ENCODE measurements at regions not wholly inside any gene's neighbourhood (a gene's known extent, or its start where the extent isn't known, plus 50 kb on each side); places are given as distances from the start of the nearest gene placed in this dataset.

DNA sequence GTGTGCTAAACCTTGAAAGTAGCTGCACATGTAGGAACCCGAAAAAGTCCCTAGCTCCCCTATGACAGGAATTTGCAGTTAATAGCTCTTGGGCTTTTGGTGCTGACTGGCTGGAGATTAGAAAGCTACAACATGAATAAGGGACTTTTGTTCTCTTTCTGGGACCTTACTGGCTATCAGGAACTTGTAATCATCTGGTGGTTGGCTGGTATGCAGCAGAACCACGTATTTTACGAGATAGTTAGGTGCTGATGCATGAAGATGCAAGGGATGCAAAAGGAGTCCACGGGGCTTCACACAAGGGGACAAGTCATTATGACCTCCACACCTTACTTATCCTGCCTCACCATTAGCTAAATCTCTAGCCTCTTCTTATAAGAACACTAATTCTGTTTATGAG is 190.2 kb upstream of the NRXN1 start (continued):
- TF ChIP-seq, protein P1, sequence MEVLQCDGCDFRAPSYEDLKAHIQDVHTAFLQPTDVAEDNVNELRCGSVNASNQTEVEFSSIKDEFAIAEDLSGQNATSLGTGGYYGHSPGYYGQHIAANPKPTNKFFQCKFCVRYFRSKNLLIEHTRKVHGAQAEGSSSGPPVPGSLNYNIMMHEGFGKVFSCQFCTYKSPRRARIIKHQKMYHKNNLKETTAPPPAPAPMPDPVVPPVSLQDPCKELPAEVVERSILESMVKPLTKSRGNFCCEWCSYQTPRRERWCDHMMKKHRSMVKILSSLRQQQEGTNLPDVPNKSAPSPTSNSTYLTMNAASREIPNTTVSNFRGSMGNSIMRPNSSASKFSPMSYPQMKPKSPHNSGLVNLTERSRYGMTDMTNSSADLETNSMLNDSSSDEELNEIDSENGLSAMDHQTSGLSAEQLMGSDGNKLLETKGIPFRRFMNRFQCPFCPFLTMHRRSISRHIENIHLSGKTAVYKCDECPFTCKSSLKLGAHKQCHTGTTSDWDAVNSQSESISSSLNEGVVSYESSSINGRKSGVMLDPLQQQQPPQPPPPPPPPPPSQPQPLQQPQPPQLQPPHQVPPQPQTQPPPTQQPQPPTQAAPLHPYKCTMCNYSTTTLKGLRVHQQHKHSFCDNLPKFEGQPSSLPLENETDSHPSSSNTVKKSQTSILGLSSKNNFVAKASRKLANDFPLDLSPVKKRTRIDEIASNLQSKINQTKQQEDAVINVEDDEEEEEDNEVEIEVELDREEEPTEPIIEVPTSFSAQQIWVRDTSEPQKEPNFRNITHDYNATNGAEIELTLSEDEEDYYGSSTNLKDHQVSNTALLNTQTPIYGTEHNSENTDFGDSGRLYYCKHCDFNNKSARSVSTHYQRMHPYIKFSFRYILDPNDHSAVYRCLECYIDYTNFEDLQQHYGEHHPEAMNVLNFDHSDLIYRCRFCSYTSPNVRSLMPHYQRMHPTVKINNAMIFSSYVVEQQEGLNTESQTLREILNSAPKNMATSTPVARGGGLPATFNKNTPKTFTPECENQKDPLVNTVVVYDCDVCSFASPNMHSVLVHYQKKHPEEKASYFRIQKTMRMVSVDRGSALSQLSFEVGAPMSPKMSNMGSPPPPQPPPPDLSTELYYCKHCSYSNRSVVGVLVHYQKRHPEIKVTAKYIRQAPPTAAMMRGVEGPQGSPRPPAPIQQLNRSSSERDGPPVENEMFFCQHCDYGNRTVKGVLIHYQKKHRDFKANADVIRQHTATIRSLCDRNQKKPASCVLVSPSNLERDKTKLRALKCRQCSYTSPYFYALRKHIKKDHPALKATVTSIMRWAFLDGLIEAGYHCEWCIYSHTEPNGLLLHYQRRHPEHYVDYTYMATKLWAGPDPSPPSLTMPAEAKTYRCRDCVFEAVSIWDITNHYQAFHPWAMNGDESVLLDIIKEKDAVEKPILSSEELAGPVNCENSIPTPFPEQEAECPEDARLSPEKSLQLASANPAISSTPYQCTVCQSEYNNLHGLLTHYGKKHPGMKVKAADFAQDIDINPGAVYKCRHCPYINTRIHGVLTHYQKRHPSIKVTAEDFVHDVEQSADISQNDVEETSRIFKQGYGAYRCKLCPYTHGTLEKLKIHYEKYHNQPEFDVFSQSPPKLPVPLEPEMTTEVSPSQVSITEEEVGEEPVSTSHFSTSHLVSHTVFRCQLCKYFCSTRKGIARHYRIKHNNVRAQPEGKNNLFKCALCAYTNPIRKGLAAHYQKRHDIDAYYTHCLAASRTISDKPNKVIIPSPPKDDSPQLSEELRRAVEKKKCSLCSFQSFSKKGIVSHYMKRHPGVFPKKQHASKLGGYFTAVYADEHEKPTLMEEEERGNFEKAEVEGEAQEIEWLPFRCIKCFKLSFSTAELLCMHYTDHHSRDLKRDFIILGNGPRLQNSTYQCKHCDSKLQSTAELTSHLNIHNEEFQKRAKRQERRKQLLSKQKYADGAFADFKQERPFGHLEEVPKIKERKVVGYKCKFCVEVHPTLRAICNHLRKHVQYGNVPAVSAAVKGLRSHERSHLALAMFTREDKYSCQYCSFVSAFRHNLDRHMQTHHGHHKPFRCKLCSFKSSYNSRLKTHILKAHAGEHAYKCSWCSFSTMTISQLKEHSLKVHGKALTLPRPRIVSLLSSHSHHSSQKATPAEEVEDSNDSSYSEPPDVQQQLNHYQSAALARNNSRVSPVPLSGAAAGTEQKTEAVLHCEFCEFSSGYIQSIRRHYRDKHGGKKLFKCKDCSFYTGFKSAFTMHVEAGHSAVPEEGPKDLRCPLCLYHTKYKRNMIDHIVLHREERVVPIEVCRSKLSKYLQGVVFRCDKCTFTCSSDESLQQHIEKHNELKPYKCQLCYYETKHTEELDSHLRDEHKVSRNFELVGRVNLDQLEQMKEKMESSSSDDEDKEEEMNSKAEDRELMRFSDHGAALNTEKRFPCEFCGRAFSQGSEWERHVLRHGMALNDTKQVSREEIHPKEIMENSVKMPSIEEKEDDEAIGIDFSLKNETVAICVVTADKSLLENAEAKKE (CRISPR knock-in tag; IDR thresholded peaks at IDR 0.05): no peak

DNA sequence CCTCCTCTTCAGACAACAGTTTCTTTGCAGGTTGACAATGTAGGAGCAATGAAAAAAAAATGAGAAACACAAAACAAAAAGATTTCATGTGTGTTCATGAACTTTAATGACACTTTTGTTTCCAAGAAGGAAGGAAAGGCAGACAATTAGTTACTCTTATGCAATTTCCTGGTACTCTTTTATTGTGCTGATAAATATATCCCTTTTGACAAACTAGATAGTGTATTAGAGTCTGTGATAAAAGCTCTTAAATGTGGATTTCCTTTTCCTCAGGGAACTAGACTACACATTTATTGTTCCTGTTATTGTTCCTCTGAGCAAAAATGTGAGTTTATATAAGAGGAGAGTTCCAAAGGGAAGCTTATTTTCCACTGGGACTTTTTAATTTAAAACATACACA is 188.7 kb upstream of the NRXN1 start:
- TF ChIP-seq STAT1 (IDR thresholded peaks at IDR 0.05; ENCODE audit: unreplicated experiment): no peak
- TF ChIP-seq POLR2AphosphoS5 (IDR thresholded peaks at IDR 0.05; ENCODE audit: low read depth): no peak
- TF ChIP-seq, protein P2, sequence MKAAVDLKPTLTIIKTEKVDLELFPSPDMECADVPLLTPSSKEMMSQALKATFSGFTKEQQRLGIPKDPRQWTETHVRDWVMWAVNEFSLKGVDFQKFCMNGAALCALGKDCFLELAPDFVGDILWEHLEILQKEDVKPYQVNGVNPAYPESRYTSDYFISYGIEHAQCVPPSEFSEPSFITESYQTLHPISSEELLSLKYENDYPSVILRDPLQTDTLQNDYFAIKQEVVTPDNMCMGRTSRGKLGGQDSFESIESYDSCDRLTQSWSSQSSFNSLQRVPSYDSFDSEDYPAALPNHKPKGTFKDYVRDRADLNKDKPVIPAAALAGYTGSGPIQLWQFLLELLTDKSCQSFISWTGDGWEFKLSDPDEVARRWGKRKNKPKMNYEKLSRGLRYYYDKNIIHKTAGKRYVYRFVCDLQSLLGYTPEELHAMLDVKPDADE (IDR thresholded peaks at IDR 0.05): no peak
- TF ChIP-seq, protein P1 (CRISPR knock-in tag; IDR thresholded peaks at IDR 0.05): no peak
- TF ChIP-seq ZNF331 (CRISPR knock-in tag; IDR thresholded peaks at IDR 0.05; ENCODE audit: low read depth): no peak
- H3K27ac Mint-ChIP-seq: no peak overlapping the region
- no peaks in the 10 kb centered on the region for H3K9me3 Mint-ChIP-seq
- no peaks in the 10 kb centered on the region for H3K79me2 ChIP-seq (replicated peaks; ENCODE audit: insufficient read depth)
- no peak overlapping the region for H3K4me3 ChIP-seq
- no peaks in the 10 kb centered on the region for H4K20me1 ChIP-seq (replicated peaks; ENCODE audit: insufficient read depth)
- no peaks in the 10 kb centered on the region for H3F3A ChIP-seq (replicated peaks; ENCODE audit: low read depth)
- H3K4me3 Mint-ChIP-seq: no peak overlapping the region
- H3K4me1 Mint-ChIP-seq: peaks cover 15% of the 10 kb centered on the region
- H3K9me2 ChIP-seq (ENCODE audit: insufficient read depth): no peaks in the 10 kb centered on the region
- DNase-seq (ENCODE audit: low spot score) (no peak), ATAC-seq (no peak)
- H3K27ac ChIP-seq (ENCODE audit: low read depth): no peak overlapping the region; the same call in 1 of the 2 replicates
- H3K27me3 Mint-ChIP-seq (ENCODE audit: insufficient read depth, low read depth, poor library complexity): no peaks in the 10 kb centered on the region
- no peak overlapping the region for H2AFZ ChIP-seq
- peaks cover 13% of the 10 kb centered on the region for H3K4me1 ChIP-seq (ENCODE audit: insufficient read depth)
- no peaks in the 10 kb centered on the region for H3K36me3 ChIP-seq (ENCODE audit: insufficient read depth)
- no peaks in the 10 kb centered on the region for H3K36me3 Mint-ChIP-seq (ENCODE audit: low read depth)
- peak overlapping the region; percentile 24; the same call in 1 of the 2 replicates for H3K4me2 ChIP-seq
- H3K27me3 ChIP-seq (ENCODE audit: insufficient read depth): no peaks in the 10 kb centered on the region

All from GM23338 (cell line).